HCT116 (cell line): ENCODE measurements at regions not wholly inside any gene's neighbourhood (a gene's known extent, or its start where the extent isn't known, plus 50 kb on each side); places are given as distances from the start of the nearest gene placed in this dataset.

Experiments used
- ATAC-seq: fragments of 200-7000 bp; cut with Tn5 transposase; 2 replicates; pipeline ENCODE4 v1.9.1; 2020; ENCODE audit warnings: mild to moderate bottlenecking, moderate library complexity
- BruUV-seq: library from RNA; stranded (reverse); fragments of 400-500 nt; replicated peaks from 2 replicates; lab custom pipeline; 2021; lab: Mats Ljungman, UMichigan
- CTCF ChIA-PET: fragments of 300-600 bp; sonication (Branson Sonifier 250); formaldehyde crosslinking; loops from one replicate; lab custom pipeline; 2021; ENCODE audit warnings: antibody characterized with exemption; lab: Charles Lee
- POLR2A ChIA-PET: fragments of 300-600, 350-600 bp; sonication (Branson Sonifier 250); formaldehyde crosslinking; loops from one replicate; lab custom pipeline; 2021; ENCODE audit warnings: antibody characterized with exemption; lab: Charles Lee
- RAD21 ChIA-PET, 2 experiments: fragments of 300-600 bp; sonication (Branson Sonifier 250); formaldehyde crosslinking; loops; one replicate each; lab custom pipeline; 2023; ENCODE audit warnings: low total read pairs in 2 of 2; ENCODE audit not compliant: uncharacterized antibody in 2 of 2, unreplicated experiment in 2 of 2, low non-redundant PET in 1 of 2; lab: Charles Lee
- DNase-seq: peaks from one replicate; pipeline ENCODE4 v3.0.0-alpha.2; 2010; ENCODE audit warnings: low read depth, low spot score
- H2AFZ ChIP-seq: fragments of 200-600 bp; shearing (Covaris generic), sonication (generic); 2 replicates; pipeline ENCODE4 v1.6.1; 2017; ENCODE audit warnings: low read depth, mixed run types, mixed read lengths, antibody characterized with exemption, low read length; ENCODE audit not compliant: poor library complexity, severe bottlenecking
- H3K27ac ChIP-seq: 2 replicates; pipeline ENCODE4 v1.5.1; 2012; ENCODE audit warnings: low read depth, low read length
- H3K27me3 ChIP-seq: fragments of 200-600 bp; sonication (generic); 2 replicates; pipeline ENCODE4 v1.6.1; 2016; ENCODE audit warnings: mixed run types, low read length, mixed read lengths; ENCODE audit not compliant: insufficient read depth
- H3K36me3 ChIP-seq, 2 experiments: fragments of 200-500 bp in 1 of 2; fragments of 200-600 bp in 1 of 2; sonication (Bioruptor generic) in 1 of 2; sonication (generic) in 1 of 2; 2 replicates each; pipeline versions ENCODE4 v1.5.1 to v1.6.1; 2014 to 2016; ENCODE audit warnings: low read length in 2 of 2, inconsistent platforms in 1 of 2, mixed read lengths in 1 of 2, mixed run types in 1 of 2; ENCODE audit not compliant: insufficient read depth in 2 of 2, control insufficient read depth in 1 of 2
- H3K4me1 ChIP-seq, 2 experiments: fragments of 200-600 bp in 1 of 2; sonication (generic) in 1 of 2; 2 replicates each; pipeline versions ENCODE4 v1.5.1 to v1.6.1; 2012 to 2017; ENCODE audit warnings: low read length in 2 of 2, inconsistent platforms in 1 of 2, mild to moderate bottlenecking in 1 of 2, mixed read lengths in 1 of 2, mixed run types in 1 of 2, moderate library complexity in 1 of 2; ENCODE audit not compliant: insufficient read depth in 2 of 2, control insufficient read depth in 1 of 2
- H3K4me2 ChIP-seq: fragments of 200-600 bp; sonication (generic); 2 replicates; pipeline ENCODE4 v1.6.1; 2017; ENCODE audit warnings: mixed run types, low read length, mixed read lengths
- H3K4me3 ChIP-seq, 2 experiments: fragments of 200-600 bp in 1 of 2; sonication (generic) in 1 of 2; replicated peaks in 1 of 2; 2 replicates each; pipeline ENCODE4 v1.5.1; 2011 to 2016; ENCODE audit warnings: low read length in 2 of 2, control low read depth in 1 of 2, low read depth in 1 of 2, mild to moderate bottlenecking in 1 of 2, mixed read lengths in 1 of 2, mixed run types in 1 of 2
- H3K79me2 ChIP-seq: fragments of 200-600 bp; sonication (generic); 2 replicates; pipeline ENCODE4 v1.6.1; 2017; ENCODE audit warnings: mild to moderate bottlenecking, mixed run types, low read length, moderate library complexity, mixed read lengths; ENCODE audit not compliant: insufficient read depth
- H3K9ac ChIP-seq: fragments of 200-600 bp; sonication (generic); 2 replicates; pipeline ENCODE4 v1.6.1; 2016; ENCODE audit warnings: low read length, mixed read lengths
- H3K9me2 ChIP-seq: fragments of 200-600 bp; sonication (generic), shearing (Covaris generic); 2 replicates; pipeline ENCODE4 v1.6.1; 2017; ENCODE audit warnings: mixed run types, mild to moderate bottlenecking, moderate library complexity; ENCODE audit not compliant: insufficient read depth
- H3K9me3 ChIP-seq, 2 experiments: fragments of 200-500 bp in 1 of 2; fragments of 200-600 bp in 1 of 2; sonication (Bioruptor generic) in 1 of 2; sonication (generic) in 1 of 2; 2 replicates each; pipeline ENCODE4 v1.6.1; 2014 to 2017; ENCODE audit warnings: low read length in 2 of 2, mixed read lengths in 2 of 2, inconsistent platforms in 1 of 2, low read depth in 1 of 2, mild to moderate bottlenecking in 1 of 2, mixed run types in 1 of 2, moderate library complexity in 1 of 2; ENCODE audit not compliant: control insufficient read depth in 1 of 2, insufficient read depth in 1 of 2
- H4K20me1 ChIP-seq: fragments of 200-600 bp; sonication (generic), shearing (Covaris generic); 2 replicates; pipeline ENCODE4 v1.6.1; 2017; ENCODE audit warnings: mixed run types, mild to moderate bottlenecking, moderate library complexity; ENCODE audit not compliant: insufficient read depth
- CBX3 ChIP-seq: IDR thresholded peaks from 2 replicates; pipeline ENCODE4 v1.6.1; 2012; ENCODE audit warnings: low read depth
- ELF1 ChIP-seq: IDR thresholded peaks from 2 replicates; pipeline ENCODE4 v1.6.1; 2012; ENCODE audit warnings: low read depth, borderline replicate concordance
- EZH2 ChIP-seq: fragments of 200-600 bp; sonication (generic); IDR thresholded peaks from 2 replicates; pipeline ENCODE4 v1.6.1; 2017; ENCODE audit warnings: antibody characterized with exemption, mixed run types
- EZH2phosphoT487 ChIP-seq: fragments of 200-600 bp; IDR thresholded peaks from 2 replicates; pipeline ENCODE4 v1.6.1; 2018; ENCODE audit warnings: antibody characterized with exemption, borderline replicate concordance
- POLR2A ChIP-seq: IDR thresholded peaks from 2 replicates; pipeline ENCODE4 v1.7.0; 2011; ENCODE audit warnings: borderline replicate concordance; ENCODE audit not compliant: insufficient read depth, insufficient read length; ENCODE audit errors: extremely low read depth
- RAD21 ChIP-seq: IDR thresholded peaks from 2 replicates; pipeline ENCODE4 v1.6.1; 2012; ENCODE audit warnings: low read depth, mild to moderate bottlenecking
- SIN3A ChIP-seq: IDR thresholded peaks from 2 replicates; pipeline ENCODE4 v1.6.1; 2012; ENCODE audit warnings: low read depth
- SP1 ChIP-seq: IDR thresholded peaks from 2 replicates; pipeline ENCODE4 v1.6.1; 2012; ENCODE audit warnings: low read depth
- SRF ChIP-seq: IDR thresholded peaks from 2 replicates; pipeline ENCODE4 v1.6.1; 2012; ENCODE audit warnings: low read depth
- TCF7L2 ChIP-seq: IDR thresholded peaks from 2 replicates; pipeline ENCODE4 v1.7.0; 2011; ENCODE audit warnings: borderline replicate concordance, inconsistent platforms; ENCODE audit not compliant: insufficient read depth, insufficient read length; ENCODE audit errors: extremely low read depth
- ZFX ChIP-seq: fragments of 450-650 bp; IDR thresholded peaks from 2 replicates; pipeline ENCODE4 v1.6.1; 2017
- intact Hi-C: fragments of 100-400 bp; cut with micrococcal nuclease; formaldehyde crosslinking; loops from 2 replicates; pipeline ENCODE4 v1.10.0; 2022
- TF ChIP-seq, protein P1 (sequence below): IDR thresholded peaks from 2 replicates; pipeline ENCODE4 v1.6.1; 2011; ENCODE audit warnings: mild to moderate bottlenecking, low read length, moderate library complexity; ENCODE audit not compliant: insufficient replicate concordance; ENCODE audit errors: extremely low read depth
- TF ChIP-seq, protein P2 (sequence below): IDR thresholded peaks from 2 replicates; pipeline ENCODE4 v1.6.1; 2012
- TF ChIP-seq, protein P3 (sequence below), 3 experiments: fragments of 200-600 bp in 1 of 3; sonication (generic) in 1 of 3; IDR thresholded peaks in 2 of 3; conservative IDR thresholded peaks in 1 of 3; 2 replicates each; pipeline ENCODE4 v1.5.1; 2012 to 2017; ENCODE audit warnings: low read depth in 2 of 3, low read length in 2 of 3, antibody characterized with exemption in 1 of 3, borderline replicate concordance in 1 of 3, control low read depth in 1 of 3, mild to moderate bottlenecking in 1 of 3, mixed read lengths in 1 of 3, mixed run types in 1 of 3, moderate library complexity in 1 of 3; ENCODE audit not compliant: insufficient read depth in 1 of 3

DNA sequence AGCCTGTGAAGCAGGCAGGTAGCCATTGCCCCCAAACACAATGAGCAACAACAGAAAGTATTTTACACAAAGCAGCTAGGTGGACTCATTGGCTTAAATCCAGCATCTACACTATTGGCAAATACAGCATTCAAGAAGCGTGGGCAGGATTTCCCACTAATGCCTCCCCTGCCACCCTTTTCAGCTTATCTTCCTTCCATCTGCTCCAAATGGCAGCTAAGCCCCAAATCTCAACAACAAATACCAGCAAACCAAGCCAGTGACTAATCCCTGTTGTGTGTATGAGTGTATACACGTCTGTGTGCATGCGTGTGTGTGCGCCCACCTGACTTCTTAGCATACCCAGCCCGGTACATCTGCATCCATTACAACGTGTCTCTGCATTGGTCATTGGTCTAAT is 151.2 kb upstream of the WWC1 start:
- no peak overlapping the region for H3K9ac ChIP-seq

More for the DNA sequence above, 151.2 kb upstream of the WWC1 start:
- RAD21 ChIA-PET, result no interaction called here
- peaks cover 45% of the 10 kb centered on the region for H3K27me3 ChIP-seq
- no TSS peak for BruUV-seq
- no peak for DNase-seq
- H3K9me2 ChIP-seq, result no peaks in the 10 kb centered on the region
- no peaks in the 10 kb centered on the region for H3K9me3 ChIP-seq
- no peak overlapping the region for H3K4me3 ChIP-seq
- H4K20me1 ChIP-seq, result no peaks in the 10 kb centered on the region
- H3K36me3 ChIP-seq, result no peaks in the 10 kb centered on the region
- no peak for ATAC-seq
- H3K4me2 ChIP-seq, result no peak overlapping the region
- CTCF ChIA-PET, result interaction anchor here (1.4 kb wide), 1 partner anchor 26 kb away, joined by 3 read pairs; no protein-coding TSS in a partner anchor
- no peaks in the 10 kb centered on the region for H3K79me2 ChIP-seq
- TF ChIP-seq SP1 (no peak), SRF (no peak), POLR2A (no peak), SIN3A (no peak), ELF1 (no peak), EZH2phosphoT487 (no peak), ZFX (no peak), EZH2 (no peak), TCF7L2 (no peak), RAD21 (no peak), CBX3 (no peak)
- TF ChIP-seq, protein P1, sequence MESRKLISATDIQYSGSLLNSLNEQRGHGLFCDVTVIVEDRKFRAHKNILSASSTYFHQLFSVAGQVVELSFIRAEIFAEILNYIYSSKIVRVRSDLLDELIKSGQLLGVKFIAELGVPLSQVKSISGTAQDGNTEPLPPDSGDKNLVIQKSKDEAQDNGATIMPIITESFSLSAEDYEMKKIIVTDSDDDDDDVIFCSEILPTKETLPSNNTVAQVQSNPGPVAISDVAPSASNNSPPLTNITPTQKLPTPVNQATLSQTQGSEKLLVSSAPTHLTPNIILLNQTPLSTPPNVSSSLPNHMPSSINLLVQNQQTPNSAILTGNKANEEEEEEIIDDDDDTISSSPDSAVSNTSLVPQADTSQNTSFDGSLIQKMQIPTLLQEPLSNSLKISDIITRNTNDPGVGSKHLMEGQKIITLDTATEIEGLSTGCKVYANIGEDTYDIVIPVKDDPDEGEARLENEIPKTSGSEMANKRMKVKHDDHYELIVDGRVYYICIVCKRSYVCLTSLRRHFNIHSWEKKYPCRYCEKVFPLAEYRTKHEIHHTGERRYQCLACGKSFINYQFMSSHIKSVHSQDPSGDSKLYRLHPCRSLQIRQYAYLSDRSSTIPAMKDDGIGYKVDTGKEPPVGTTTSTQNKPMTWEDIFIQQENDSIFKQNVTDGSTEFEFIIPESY, result no peak
- TF ChIP-seq, protein P2, sequence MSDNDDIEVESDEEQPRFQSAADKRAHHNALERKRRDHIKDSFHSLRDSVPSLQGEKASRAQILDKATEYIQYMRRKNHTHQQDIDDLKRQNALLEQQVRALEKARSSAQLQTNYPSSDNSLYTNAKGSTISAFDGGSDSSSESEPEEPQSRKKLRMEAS, result no peak
- TF ChIP-seq, protein P3, sequence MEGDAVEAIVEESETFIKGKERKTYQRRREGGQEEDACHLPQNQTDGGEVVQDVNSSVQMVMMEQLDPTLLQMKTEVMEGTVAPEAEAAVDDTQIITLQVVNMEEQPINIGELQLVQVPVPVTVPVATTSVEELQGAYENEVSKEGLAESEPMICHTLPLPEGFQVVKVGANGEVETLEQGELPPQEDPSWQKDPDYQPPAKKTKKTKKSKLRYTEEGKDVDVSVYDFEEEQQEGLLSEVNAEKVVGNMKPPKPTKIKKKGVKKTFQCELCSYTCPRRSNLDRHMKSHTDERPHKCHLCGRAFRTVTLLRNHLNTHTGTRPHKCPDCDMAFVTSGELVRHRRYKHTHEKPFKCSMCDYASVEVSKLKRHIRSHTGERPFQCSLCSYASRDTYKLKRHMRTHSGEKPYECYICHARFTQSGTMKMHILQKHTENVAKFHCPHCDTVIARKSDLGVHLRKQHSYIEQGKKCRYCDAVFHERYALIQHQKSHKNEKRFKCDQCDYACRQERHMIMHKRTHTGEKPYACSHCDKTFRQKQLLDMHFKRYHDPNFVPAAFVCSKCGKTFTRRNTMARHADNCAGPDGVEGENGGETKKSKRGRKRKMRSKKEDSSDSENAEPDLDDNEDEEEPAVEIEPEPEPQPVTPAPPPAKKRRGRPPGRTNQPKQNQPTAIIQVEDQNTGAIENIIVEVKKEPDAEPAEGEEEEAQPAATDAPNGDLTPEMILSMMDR (IDR thresholded peaks at IDR 0.05 in 2 of 3, conservative IDR thresholded peaks at IDR 0.05 in 1 of 3; ENCODE audit: borderline replicate concordance in 1 of 3, insufficient read depth in 1 of 3, low read depth in 2 of 3, low read length in 2 of 3), result no peak
- H3K4me1 ChIP-seq, result no peaks in the 10 kb centered on the region
- no peak overlapping the region for H3K27ac ChIP-seq
- no peak overlapping the region for H2AFZ ChIP-seq
- POLR2A ChIA-PET, result no interaction called here
- intact Hi-C loops, result no loop called here
